ENCODE measurements at regions not wholly inside any gene's neighbourhood (a gene's known extent, or its start where the extent isn't known, plus 50 kb on each side); places are given as distances from the start of the nearest gene placed in this dataset.

DNA sequence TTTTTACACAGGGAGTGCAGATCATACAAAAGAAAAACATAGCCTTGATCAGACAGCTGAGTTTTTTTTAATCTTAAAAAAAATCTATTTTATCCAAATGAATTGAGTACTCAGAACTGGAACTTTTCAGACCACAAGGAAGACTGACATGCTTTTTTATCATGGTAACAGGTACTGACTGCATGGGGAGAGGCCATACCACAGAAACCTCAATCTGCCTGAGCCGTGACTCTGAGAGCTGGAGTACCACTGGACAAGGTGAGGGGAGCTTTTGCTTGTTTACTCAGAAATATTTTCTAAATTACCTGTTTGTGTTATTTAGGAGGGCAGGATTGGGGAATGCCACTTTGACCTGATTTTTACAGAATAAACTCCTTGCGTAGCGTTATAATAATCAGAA lies 143.9 kb downstream of the ALX1 start:
- TF ChIP-seq, protein P1, sequence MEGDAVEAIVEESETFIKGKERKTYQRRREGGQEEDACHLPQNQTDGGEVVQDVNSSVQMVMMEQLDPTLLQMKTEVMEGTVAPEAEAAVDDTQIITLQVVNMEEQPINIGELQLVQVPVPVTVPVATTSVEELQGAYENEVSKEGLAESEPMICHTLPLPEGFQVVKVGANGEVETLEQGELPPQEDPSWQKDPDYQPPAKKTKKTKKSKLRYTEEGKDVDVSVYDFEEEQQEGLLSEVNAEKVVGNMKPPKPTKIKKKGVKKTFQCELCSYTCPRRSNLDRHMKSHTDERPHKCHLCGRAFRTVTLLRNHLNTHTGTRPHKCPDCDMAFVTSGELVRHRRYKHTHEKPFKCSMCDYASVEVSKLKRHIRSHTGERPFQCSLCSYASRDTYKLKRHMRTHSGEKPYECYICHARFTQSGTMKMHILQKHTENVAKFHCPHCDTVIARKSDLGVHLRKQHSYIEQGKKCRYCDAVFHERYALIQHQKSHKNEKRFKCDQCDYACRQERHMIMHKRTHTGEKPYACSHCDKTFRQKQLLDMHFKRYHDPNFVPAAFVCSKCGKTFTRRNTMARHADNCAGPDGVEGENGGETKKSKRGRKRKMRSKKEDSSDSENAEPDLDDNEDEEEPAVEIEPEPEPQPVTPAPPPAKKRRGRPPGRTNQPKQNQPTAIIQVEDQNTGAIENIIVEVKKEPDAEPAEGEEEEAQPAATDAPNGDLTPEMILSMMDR (IDR thresholded peaks at IDR 0.05; ENCODE audit: low read depth, low read length): no peak
- TF ChIP-seq POLR2A (IDR thresholded peaks at IDR 0.05; ENCODE audit: extremely low read depth, insufficient read length) (no peak), MYC (IDR thresholded peaks at IDR 0.05; ENCODE audit: low read depth, low read length) (no peak)
- TF ChIP-seq, protein P2, sequence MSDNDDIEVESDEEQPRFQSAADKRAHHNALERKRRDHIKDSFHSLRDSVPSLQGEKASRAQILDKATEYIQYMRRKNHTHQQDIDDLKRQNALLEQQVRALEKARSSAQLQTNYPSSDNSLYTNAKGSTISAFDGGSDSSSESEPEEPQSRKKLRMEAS (IDR thresholded peaks at IDR 0.05; ENCODE audit: low read depth, low read length): no peak
